GM18870 (cell line): ENCODE measurements at regions not wholly inside any gene's neighbourhood (a gene's known extent, or its start where the extent isn't known, plus 50 kb on each side); places are given as distances from the start of the nearest gene placed in this dataset.
"Not testable (repeated sequence)": the region's sequence is repeated elsewhere in the genome, so short reads cannot be mapped to it uniquely, and the experiment has no call there.

Source experiments
- ATAC-seq: cut with Tn5 transposase; IDR thresholded peaks from one replicate; pipeline ENCODE4 v1.9.1; 2021; ENCODE audit warnings: moderate library complexity; ENCODE audit not compliant: unreplicated experiment

GRCh38 chr7:86375602-86376001 lies 268.1 kb upstream of the GRM3 start:
- not testable (repeated sequence) for ATAC-seq

- no peak for ATAC-seq
Observed at GRCh38 chr7:86372262-86372661, 271.4 kb upstream of the GRM3 start.

- ATAC-seq: no peak
Observed at GRCh38 chr7:86366946-86367345, 276.8 kb upstream of the GRM3 start.

GRCh38 chr7:86340407-86340806 lies 303.3 kb upstream of the GRM3 start:
- ATAC-seq: not testable (repeated sequence)

GRCh38 chr7:86339051-86339450 lies 304.7 kb upstream of the GRM3 start:
- ATAC-seq: no peak

GRCh38 chr7:86328801-86329433 lies 314.8 kb upstream of the GRM3 start:
- ATAC-seq: no peak

- no peak for ATAC-seq
Observed at GRCh38 chr7:86326847-86327246, 316.9 kb upstream of the GRM3 start.

- ATAC-seq: no peak
Observed at GRCh38 chr7:86320889-86321288, 322.8 kb upstream of the GRM3 start.

GRCh38 chr7:86320341-86320740 lies 323.4 kb upstream of the GRM3 start:
- ATAC-seq: no peak

- ATAC-seq: no peak
Observed at GRCh38 chr7:86313842-86314241, 329.9 kb upstream of the GRM3 start.

GRCh38 chr7:86301301-86301700 lies 342.4 kb upstream of the GRM3 start:
- ATAC-seq: no peak

GRCh38 chr7:86295526-86295925 lies 348.2 kb upstream of the GRM3 start:
- ATAC-seq: no peak

GRCh38 chr7:86282014-86282682 lies 361.6 kb upstream of the GRM3 start:
- ATAC-seq: no peak

GRCh38 chr7:86280150-86280549 lies 363.6 kb upstream of the GRM3 start:
- ATAC-seq: no peak

- ATAC-seq: no peak
Observed at GRCh38 chr7:86262781-86263180, 380.9 kb upstream of the GRM3 start.

GRCh38 chr7:86257894-86258293 lies 385.8 kb upstream of the GRM3 start:
- no peak for ATAC-seq

- ATAC-seq: no peak
Observed at GRCh38 chr7:86252406-86252805, 391.3 kb upstream of the GRM3 start.

- no peak for ATAC-seq
Observed at GRCh38 chr7:86248977-86249376, 394.7 kb upstream of the GRM3 start.

GRCh38 chr7:86243171-86243570 lies 400.5 kb upstream of the GRM3 start:
- no peak for ATAC-seq

- no peak for ATAC-seq
Observed at GRCh38 chr7:86226191-86226590, 417.5 kb upstream of the GRM3 start.

GRCh38 chr7:86222806-86223205 lies 420.9 kb upstream of the GRM3 start:
- ATAC-seq: no peak

- no peak for ATAC-seq
Observed at GRCh38 chr7:86214734-86215133, 429.0 kb upstream of the GRM3 start.

- no peak for ATAC-seq
Observed at GRCh38 chr7:86212976-86213375, 430.7 kb upstream of the GRM3 start.
